GM12865 (cell line): ENCODE measurements at regions not wholly inside any gene's neighbourhood (a gene's known extent, or its start where the extent isn't known, plus 50 kb on each side); places are given as distances from the start of the nearest gene placed in this dataset.
A peak's percentile ranks its signal among the peaks of the same experiment; 100 is the strongest.
"Not testable (repeated sequence)": the region's sequence is repeated elsewhere in the genome, so short reads cannot be mapped to it uniquely, and the experiment has no call there.

Source experiments
- DNase-seq: peaks from one replicate; pipeline ENCODE4 v3.0.0; 2010; ENCODE audit warnings: low read depth
- H3K4me3 ChIP-seq: 2 replicates; pipeline ENCODE4 v1.5.1; 2011; ENCODE audit warnings: mild to moderate bottlenecking, low read depth, low read length, control low read depth
- TF ChIP-seq, protein P1 (sequence below): IDR thresholded peaks from 2 replicates; pipeline ENCODE4 v1.5.1; 2011; ENCODE audit warnings: low read length, control low read depth, low read depth, inconsistent platforms; ENCODE audit not compliant: insufficient read depth; ENCODE audit errors: missing control alignments

DNA sequence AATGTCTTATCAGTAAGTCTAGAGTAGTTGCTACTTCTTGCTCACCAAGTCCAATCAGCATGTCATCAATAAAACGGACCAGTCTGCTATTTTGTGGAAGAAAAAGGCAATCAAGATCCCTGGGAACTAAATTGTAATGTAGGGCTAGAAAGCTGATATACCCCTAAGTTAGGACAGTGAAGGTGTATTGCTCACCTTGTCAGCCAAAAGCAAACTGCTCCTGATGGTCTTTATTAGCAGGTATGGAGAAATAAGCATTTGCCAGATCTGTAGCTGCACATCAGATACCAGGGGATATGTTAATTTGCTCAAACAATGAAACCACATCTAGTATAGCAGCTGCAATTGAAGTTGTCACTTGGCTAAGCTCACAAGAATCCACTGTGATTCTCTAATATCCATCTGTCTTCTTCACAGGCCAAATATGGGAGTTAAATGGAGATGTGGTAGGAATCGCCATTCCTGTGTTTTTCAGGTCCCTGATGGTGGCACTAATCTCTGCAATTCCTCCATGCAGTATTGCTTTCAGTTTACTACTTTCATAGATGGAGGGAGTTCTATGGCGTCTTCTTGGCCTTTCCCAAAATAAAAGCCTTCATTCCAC, 75.0 kb downstream of the TMEM237 start:
- TF ChIP-seq, protein P1, sequence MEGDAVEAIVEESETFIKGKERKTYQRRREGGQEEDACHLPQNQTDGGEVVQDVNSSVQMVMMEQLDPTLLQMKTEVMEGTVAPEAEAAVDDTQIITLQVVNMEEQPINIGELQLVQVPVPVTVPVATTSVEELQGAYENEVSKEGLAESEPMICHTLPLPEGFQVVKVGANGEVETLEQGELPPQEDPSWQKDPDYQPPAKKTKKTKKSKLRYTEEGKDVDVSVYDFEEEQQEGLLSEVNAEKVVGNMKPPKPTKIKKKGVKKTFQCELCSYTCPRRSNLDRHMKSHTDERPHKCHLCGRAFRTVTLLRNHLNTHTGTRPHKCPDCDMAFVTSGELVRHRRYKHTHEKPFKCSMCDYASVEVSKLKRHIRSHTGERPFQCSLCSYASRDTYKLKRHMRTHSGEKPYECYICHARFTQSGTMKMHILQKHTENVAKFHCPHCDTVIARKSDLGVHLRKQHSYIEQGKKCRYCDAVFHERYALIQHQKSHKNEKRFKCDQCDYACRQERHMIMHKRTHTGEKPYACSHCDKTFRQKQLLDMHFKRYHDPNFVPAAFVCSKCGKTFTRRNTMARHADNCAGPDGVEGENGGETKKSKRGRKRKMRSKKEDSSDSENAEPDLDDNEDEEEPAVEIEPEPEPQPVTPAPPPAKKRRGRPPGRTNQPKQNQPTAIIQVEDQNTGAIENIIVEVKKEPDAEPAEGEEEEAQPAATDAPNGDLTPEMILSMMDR = no peak
- no peak for DNase-seq
- H3K4me3 ChIP-seq = no peak overlapping the region

DNA sequence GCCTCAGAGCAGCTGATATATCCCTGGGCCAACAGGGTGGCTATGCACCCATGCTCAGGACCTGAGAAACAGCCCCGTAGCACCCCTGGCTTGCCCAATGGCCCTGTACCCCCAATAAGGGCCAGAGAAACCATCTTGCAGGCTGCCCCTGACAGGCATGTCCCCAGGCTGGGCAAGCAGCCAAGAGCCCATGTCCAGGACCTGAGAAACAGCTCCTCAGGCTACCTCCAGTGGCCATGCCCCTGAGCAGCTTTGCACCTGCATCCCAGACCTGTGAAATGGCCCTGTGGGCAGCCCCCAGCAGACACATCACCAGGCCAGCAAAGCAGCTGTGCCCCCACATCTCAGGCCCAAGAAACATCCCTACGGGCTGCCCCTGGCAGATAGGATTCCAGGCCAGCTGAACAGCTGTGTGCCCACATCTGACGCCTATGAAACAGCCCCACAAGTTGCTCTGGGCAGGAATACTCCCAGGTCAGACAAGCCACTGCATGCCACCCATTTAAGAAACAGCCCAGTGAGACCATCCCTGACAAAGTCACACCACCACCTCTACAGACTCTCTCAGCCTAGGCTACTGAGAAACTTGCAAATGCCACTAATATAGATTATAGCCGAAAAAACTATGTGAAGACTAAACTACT, 84.1 kb downstream of the TMEM237 start:
- TF ChIP-seq, protein P1 = no peak
- no peak for DNase-seq
- no peak overlapping the region for H3K4me3 ChIP-seq

DNA sequence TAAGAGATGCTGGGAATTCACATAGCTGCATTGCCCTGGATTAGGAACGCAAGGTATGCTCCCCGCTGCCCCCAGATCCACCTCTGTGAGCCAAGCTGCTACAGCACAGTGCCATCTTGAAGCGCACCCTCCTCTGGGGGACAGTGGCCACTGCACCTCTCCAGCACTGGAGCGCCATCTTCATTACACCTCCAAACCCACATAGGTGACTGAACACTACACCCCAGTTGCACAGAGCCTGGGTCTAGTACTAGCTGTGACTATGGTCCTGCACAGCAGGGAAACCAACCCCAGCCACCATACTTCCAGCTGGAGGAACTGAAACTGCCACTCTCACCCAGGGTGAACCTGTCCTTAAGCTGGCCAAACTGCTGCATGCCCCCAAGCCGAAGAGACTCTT, 84.6 kb downstream of the TMEM237 start:
- DNase-seq = peak; percentile 13
- TF ChIP-seq, protein P1 = no peak

DNA sequence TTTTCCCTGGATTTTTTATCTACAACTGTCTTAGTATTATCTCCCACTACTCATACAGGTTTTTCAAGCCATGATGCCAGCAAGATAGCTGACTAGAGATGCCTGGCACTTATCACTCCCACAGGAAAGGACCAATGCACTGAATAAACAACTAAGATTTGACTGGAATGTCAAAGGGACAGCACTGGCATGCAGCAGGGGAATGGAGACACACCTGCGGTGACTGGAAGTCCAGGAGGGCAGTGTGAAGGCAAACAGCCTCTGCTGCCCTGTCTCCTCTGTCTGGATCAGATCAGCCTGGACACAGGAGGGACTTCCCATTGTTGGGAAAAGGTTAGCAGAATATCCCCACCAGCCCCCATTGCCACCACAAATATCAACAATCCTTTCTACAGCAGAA, 85.1 kb downstream of the TMEM237 start:
- H3K4me3 ChIP-seq = no peak overlapping the region
- no peak for DNase-seq
- TF ChIP-seq, protein P1 = no peak

More for the DNA sequence above, 84.6 kb downstream of the TMEM237 start:
- no peak overlapping the region for H3K4me3 ChIP-seq

DNA sequence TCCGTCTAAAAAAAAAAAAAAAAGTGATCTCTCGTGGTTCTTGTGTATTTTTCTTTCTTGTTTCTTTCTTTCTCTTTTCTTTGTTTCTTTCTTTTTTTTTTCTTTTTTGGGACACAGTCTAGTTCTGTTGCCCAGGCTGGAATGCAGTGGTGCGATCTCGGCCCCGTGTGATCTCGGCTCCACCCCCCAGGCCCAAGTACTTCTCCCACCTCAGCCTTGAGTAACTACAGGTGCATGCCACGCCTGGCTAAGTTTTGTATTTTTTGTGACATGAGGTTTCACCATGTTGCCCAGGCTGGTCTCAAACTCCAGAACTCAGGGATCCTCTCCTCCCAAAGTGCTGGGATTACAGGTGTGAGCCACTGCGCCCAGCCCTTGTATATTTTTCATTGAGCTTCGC, 91.4 kb downstream of the TMEM237 start:
- H3K4me3 ChIP-seq = no peak overlapping the region
- no peak for DNase-seq
- TF ChIP-seq, protein P1 = no peak

DNA sequence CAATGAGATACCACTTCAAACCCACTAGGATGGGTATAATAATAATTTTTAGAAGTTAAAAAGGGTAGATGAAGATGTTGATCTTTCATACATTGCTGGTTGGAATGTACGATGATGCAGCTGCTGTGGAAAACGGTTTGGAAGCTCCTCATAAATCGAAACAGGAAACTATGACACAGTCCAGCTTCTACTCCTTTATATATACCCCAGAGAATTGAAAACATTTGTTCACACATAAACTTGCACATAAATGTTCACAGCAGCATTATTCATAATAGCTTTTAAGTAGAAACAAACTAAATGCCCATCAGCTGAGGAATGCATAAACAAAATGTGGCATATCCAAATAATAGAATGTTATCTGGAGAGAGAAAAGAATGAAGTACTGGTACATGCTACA, 95.0 kb downstream of the STRADB start:
- no peak overlapping the region for H3K4me3 ChIP-seq
- no peak for DNase-seq
- TF ChIP-seq, protein P1 = no peak

DNA sequence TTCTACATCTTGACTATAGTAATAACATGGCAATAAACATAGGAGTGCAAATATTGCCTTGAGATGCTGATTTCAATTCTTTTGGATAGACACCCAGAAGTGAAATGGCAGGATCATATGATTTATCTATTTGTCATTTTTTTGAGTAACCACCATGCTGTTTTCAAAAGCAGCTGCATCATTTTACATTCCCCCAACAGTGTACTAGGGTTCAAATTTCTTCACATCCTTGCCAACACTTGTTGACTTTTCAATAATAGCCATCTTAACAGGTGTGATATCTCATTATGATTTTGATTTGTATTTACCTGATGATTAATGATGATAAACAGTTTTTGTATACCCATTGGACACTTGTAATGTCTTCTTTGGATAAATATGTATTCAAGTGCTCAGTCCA, 90.8 kb downstream of the STRADB start:
- DNase-seq = no peak

DNA sequence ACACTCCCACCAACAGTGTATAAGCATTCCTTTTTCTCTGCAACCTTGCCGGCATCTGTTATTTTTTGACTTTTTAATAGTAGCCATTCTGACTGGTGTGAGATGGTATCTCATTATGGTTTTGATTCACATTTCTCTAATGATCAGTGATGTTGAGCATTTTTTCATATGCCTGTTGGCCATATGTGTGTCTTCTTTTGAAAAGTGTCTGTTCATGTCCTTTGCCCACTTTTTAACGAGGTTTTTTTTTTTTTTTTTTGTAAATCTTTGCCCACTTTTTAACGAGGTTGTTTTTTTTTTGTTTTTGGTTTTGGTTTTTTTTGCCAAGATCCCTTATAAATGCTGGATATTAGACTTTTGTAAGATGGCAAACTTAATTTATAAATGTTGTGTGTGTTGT, 87.7 kb downstream of the STRADB start:
- not testable (repeated sequence) for H3K4me3 ChIP-seq, DNase-seq

More for the DNA sequence above, 90.8 kb downstream of the STRADB start:
- no peak overlapping the region for H3K4me3 ChIP-seq
- TF ChIP-seq, protein P1 = no peak
